Activated T-helper 1 cell treated with anti-CD3 and anti-CD28 coated beads, Interleukin-2, amount 50 U/mL, for 16 hours (primary cell): ENCODE measurements at regions not wholly inside any gene's neighbourhood (a gene's known extent, or its start where the extent isn't known, plus 50 kb on each side); places are given as distances from the start of the nearest gene placed in this dataset.

Experiments used
- DNase-seq, 2 donors: peaks; one replicate each; pipeline ENCODE4 v3.0.0-alpha.2; 2020; ENCODE audit warnings: low read depth in 1 of 2, low spot score in 1 of 2

DNA sequence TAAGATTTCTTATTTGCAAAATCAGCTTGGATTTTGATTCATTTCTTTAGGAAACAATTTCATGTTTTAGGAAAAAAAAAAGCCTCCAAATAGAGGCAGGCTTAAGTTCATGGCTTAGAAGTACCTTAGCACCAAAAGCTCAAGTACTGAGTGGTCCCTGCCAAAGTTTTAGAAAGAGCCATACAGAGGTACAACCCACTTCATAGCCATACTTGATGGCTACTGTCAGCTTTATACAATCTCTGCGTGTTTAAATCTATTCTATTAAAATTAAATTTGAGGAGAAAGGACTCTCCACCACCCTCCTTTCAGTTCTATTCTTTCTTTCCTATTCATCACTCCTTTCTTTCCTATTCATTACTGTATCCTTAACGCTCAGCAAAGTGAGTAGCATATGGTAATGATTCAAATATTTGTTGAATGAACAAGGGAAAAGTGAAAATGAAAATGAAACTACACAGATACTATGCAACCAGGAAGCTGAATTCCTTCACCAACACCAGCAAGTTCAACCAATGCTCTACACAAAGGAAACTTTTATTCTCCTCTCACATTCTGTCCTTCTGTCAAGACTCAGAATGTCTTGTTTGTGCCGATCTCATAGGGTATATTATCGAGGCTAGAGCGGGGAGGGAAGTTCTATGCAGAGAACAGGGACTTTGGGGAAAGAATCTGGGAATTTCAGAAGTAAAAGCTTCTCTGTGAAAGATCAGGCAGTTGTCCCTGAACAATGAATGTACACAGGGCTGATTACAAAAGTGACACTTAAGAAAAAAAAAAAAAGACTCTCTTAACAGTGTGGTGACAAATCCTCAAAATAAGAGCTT lies 138.6 kb upstream of the SPEF2 start:
- no peak for DNase-seq

DNA sequence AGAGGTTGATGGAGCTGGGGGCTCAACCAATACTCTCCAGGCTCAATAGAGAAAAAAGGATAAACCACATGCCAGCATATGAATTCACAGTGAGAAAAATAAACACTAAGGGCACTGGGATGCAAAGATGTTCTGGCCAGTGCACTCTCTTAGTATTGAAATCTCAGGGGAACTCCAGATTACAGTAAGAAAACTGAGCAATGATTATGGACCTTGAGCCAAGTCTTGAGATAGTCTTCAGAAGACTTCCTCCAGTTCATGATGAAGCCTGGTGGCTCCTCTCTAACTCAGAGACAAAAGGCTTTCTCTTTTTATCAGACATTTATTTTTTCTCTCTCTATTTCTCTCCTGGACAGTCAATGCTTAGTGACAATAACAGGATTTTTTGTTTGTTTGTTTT lies 139.8 kb upstream of the SPEF2 start:
- no peak for DNase-seq

DNA sequence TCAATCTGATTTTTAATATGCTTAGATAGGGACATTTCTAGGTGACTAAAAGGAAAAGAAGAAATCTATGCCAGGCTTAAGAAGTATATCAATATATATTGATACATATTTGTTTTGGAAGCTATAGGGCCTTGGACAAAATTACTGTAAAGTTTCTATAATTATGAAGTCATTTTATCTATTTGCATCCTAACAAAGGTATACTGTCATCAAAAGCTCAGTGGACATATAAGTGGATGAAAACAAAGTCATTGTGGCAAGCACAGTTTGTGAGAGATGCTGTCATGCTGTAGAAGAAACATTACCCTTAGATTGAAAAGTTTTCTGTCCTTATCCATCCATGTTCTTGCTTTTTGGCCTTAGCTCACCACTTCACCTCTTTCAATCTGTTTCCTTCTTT lies 140.3 kb upstream of the SPEF2 start:
- DNase-seq: no peak

DNA sequence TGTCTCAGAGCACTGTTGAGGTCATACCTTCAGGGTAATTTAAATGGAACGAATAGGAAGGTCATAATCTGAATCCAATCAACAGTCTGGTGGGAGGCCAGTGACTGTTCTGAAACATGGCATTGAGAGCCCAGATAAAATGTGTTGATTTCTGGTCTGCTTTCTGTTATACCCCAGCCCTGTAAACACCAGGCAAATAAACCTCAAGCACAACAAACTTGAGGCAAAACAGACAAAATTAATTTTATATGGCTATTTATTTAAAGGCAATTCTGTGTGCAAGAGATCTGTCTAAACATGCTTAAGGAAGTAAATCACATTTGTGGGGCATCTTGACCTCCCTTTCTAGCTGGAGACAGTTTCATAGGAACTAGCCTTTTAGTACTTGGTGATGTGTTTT lies 140.9 kb upstream of the SPEF2 start:
- no peak for DNase-seq

DNA sequence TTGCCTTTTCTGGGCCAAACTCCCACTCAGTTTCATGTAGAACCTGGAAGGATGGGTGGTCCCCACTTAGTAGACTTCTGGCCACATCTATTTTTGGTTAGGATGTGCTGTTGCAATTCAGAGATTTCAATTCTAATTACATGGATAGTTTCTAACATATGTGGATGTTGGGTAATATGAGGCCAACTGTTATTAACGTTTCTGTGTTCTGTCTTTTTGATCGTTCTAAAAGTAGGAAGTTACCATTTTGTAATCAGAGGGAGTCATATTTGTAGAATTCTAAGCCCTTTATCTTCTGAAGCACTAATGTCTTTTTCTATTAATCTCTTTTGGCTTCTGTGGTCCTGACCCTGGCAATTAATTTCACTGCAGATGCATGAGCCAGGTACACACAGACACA lies 141.6 kb upstream of the SPEF2 start:
- no peak for DNase-seq

DNA sequence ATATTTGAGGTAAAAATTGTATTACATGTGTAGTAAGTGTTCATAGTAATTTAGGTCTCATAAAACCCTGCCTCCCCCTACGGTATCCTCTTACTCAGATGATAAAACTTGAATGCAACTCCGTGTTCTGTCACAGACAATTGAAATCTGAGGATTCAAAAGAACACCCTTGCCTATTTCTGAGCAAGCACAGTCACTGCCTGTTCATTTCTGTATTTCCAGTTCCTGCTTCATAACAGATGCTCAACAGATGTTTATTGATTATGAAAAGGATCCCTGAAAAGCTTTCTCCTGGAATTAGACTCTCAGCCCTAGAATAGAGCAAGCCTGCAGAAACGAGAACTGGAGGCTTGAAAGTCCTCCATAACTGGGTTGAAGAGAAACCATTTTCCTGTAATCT lies 144.1 kb upstream of the SPEF2 start:
- no peak for DNase-seq

DNA sequence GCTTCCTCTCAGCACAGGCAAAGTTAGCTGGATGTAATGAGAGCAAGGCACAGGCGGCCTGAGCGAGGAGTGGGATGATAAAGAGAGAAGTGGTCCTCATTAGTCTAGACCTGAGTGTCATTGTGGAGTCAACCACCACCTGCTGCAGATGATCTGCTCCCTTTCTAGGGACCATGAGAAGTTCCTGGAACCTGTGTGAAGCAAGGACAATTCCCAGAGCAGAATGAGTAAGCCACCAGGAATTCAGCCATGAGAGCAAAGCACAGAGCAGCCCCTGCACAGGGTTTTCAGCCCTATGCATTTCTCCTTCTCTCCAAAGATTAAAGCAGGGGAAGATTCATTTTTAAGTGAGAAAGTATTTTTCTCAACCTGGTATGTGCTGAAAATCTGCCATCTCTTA lies 146.8 kb upstream of the SPEF2 start:
- DNase-seq: no peak

DNA sequence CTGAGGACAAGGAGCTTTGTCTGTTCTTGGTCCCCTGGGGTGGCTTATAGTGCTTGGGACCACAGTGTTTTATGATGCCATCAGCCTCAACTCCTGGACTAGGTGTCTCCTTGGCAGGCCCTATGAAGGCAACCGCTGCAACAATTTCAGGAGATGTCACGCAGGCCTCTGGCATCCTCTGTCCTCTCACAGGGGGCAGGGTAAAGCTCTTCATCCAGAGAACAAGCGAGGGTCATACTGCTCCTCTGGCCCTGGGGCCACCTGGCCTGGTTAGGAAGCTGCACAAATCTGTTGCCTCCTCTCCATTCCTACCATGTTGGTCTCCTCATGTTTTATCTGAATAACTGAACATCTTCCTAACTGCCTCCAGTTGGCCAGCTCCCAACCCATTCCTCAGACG lies 148.9 kb upstream of the SPEF2 start:
- DNase-seq: no peak

DNA sequence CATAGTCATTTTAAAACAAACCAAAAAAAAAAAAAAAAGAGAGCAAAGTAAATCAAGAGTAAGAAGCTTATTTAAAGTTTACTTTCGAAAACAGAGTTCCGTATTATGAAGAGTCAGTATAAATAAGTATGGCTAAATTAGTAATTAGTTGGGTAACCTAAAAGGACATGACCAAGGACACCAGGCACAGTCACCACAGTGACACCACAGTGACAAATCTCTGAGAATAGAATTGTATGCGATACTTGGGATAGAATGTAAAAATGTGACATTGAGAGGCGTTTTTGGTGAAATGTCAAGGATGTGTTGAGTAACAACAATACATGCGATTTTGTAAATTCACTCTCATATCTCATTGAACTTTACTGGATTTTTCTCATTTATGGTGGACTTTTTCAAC lies 150.9 kb upstream of the SPEF2 start:
- DNase-seq: no peak

DNA sequence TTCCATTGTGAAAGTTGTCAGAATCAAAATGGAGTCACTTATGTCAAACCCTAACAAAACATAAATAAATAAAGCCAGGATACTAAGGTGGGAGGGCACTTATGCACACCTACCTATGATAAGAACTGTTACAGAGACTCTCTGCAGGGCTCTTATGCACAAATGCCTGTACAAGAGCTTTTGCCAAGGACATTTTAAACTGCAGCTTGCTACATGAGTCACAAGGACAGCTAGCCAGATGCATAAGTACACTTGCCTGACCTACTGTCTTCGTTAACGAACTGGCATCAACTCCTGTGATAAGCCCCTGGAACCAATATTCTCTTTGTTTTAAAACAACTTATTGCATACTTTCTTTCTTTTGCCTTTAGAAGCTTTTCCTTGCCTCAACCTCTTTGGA lies 152.9 kb upstream of the SPEF2 start:
- no peak for DNase-seq

DNA sequence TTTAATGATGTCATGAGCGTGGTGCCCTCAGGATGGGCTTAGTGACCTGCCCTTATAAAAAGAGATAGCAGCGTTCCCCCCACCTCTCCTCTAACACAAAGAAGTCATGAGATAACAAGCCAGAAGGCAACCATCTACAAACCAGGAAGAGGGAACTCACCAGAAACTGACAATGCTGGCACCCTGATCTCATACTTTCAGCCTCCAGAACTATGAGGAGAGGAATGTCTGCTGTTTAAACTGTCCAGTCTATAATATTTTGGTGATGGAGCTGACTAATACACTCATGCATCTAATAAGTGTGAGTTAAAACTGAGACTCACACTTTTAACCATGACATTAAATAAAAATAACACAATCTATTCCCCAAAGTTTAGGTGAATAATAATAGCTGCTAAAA lies 156.1 kb upstream of the SPEF2 start:
- DNase-seq: no peak

DNA sequence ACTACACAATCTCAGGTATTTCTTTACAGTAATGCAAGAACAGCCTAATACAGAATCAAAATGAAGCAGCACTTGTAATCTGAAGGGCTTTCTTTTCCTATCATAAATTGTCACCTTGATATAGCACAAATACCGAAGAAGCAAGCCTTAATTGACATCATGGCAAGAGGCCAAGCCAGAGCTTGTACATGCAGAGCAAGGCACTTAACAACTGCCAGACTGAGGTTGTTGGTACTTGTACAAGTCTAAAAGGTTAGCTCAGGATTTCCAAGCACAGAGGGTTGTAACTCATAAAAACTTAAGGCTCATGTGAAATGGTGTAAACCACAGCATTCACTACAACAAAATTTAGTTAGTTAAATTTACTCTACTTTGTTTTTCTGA lies 158.8 kb upstream of the SPEF2 start:
- DNase-seq: no peak

DNA sequence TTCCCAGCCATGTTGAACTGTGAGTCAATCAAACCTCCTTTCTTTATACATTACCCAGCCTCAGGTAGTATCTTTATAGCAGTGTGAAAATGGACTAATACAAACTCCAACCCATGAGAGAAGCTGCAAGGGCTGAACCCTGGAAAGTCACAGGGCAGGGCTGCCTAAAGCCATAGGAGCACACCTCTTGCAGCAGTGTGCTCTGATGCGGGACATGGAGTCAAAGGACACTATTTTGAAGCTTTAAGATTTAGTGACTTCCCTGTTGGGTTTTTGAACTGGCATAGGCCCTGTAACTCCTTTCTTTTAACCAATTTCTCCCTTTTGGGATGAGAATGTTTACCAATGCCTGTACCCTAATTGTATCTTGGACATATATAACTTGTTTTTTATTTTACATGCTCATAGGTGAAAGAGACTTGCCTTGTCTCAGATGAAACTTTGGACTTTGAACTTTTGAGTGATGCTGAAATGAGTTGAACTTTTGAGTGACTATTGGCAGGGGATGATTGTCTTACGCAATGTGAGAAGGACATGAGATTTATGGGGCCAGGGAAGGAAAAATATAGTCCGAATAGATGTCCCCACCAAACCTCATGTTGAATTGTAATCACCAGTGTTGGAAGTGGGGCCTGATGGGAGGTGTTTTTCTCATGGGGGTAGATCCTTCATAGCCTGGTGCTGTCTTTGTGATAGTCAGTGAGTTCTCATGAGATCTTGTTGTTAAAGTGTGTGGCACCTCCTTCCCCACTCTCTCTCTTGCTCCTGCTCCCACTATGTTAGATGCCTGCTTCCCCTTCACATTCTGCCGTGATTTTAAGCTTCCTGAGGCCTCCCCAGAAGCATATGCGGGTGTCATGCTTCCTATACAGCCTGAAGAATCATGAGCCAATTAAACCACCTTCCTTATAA lies 159.5 kb upstream of the SPEF2 start:
- DNase-seq: no peak

DNA sequence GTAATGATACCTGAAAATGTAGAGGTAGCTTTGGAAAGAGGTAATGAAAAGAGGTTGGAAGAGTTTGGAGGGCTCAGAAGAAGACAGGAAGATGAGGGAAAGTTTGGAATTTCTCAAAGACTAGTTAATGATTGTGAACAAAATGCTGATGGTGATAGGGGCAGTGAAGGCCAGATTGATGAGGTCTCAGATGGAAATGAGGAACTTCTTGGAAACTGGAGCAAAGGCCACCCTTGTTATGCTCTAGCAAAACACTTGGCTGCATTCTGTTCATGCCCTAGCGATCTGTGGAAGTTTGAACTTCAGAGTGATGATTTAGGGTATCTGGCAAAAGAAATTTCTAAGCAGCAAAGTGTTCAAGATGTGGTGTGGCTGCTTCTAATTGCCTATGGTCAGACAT lies 161.2 kb upstream of the SPEF2 start:
- DNase-seq: no peak

DNA sequence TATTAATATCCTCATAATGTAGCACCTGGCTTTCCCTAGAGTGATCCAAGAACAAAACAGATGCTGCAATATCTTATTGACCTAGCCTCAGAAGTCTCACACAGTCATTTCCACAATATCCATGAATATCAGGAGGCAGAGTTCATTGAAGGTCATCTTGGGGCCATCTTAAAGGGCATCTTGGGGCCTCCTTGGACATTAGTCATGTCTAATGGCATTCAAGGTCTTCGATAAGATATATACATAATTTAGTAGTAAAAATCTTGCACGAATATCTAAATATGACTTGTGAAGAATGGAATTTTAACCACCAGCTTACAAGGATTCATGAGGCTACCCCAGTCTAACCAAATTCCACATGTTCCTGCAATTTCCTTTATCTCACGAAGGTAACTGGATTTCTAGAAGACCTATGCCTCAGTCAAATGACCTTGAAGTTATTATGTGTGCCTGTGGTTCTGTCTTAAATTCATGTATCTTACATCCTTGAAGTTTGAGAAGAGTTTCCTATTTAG lies 163.6 kb upstream of the SPEF2 start:
- DNase-seq: no peak

DNA sequence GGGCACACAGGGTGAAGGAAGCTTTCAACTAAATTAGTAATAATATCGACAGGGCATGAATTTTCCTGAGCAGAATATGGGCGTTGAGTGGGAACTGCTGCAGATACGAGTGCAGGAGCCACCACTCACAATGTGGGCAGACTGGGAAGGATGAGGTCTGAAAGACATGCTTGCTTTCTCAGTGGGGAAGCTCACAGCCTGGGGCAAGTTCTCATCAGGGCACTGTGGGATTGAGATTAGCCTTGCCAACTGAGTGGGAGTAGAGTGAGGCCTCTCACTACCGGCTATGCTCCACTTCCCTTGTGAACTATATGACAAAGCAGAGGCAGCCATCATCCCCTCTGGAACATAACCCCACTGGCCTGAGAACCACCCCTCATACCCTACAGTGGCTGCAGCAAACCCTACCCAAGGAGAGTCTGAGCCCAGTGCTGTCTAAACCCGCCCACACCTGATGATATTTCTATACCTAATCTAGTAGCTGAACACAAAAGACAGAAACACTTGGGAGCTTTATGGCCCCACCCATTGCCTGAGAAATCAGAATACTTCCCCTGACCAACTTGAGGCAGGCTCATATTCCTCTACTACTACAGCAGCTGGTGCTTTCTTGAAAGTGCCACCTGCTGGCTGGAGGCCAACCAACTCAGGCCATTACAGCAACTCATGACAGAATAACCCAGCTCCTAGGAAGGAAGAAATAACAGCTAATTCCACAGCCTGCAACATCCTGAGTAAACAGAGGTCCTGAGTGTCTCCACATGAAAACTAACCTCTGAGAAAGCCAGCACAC lies 173.7 kb upstream of the SPEF2 start:
- no peak for DNase-seq

DNA sequence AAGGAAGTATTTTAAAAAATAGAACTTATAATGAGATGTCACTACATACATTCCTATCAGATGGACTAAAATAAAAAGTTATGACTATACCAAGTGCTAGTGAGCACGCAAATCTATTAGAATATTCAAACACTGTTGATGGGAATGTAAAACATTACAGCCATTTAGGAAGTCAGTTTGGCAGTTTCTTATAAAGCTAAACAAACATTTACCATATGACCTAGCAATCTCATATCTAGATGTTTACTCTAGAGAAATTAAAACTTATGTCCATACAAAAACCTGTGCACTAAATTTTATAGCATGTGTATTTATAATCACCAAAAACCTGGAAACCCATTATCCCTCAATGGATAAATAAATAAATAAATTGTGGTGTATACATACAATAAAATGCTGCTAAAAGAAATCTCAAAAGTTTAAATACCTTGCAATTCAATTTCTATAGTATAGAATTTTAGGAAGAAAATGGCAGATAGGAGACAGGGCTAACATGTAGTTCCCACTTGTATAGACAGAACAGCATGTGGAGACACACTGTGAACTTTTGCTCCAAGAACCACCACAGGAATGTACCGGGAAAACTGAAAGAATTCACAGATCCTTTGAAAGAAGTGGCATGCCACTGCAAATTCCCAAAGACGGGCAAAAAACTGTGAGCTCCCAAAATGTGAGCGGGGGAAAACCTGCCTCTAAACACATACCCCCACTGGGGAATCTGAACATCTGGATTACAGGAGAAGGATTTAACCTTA lies 174.6 kb upstream of the SPEF2 start:
- DNase-seq: no peak

DNA sequence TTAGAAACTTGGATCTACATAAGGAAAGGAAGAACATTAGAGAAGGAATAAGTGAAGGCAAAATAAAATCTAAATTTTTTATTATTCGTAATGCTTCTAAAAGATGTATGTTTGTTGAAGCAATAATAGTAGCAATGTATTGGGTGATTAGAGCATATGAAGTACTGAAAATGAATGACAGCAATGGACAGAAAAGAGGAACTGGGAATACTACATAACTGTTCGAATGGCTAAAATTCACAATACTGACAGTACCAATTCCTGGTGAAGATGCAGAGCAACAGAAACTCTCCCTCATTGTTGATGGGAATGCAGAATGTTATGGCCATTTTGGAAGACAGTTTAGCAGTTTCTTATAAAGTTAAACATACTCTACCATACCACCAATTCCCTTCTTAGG lies 177.3 kb upstream of the SPEF2 start:
- no peak for DNase-seq

DNA sequence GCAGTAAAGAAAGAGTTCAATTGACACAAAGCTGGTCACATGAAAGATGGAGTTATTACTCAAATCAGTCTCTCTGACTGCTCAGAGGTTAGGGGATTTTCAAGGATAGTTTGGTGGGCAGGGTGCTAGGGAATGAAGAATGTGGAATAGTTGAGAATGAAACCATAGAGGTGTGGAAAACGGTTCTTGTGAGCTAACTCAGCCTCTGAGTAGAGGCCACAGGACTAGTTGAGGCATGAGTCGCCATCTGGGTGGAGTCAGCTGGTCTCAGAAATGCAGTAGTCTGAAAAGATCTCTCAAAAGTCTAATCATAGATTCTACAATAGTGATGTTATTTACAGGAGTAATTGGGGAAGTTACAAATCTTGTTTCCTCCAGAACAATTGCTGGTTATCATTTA lies 178.9 kb upstream of the SPEF2 start:
- DNase-seq: no peak

DNA sequence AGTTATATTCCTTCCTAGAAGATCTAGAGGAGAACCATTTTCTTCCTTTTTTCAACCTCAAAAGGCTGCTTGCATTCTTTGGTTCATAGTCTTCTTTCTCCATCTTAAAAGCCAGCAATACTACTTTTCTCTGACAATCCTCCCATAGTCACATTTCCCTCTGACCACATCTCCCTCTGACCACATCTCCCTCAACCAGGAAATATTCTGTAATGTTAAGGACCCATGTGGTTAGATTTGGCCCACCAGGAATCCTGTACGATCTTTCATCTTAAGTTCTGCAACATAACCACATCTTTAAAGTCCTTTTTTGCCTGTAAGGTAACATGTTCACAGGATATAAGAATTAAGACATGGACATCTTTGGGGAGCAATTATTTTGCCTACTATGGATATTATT lies 179.4 kb upstream of the SPEF2 start:
- DNase-seq: no peak
